ENCODE measurements at regions not wholly inside any gene's neighbourhood (a gene's known extent, or its start where the extent isn't known, plus 50 kb on each side); places are given as distances from the start of the nearest gene placed in this dataset.

DNA sequence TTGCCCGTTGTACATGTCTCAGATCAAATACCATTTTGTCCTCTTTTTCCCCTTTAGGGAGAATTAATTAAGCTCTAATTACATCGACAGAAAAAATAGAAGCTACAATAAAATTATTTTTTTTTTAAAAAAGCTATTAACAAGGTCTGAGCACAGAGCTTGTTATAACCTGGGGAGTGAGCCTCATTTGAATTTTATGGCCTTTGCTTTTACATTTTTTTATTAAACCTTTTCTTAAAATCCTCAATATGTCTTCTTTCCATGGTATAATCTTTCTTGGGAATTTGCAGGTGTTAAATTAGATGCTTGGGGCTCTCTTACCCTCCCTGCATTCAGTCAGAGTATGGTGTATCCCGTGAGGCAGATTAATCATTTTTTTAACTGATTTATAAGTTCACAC, 212.5 kb upstream of the XYLT1 start:
- no peak overlapping the region for H3K27ac ChIP-seq
- no peaks in the 10 kb centered on the region for H3K9me3 ChIP-seq (ENCODE audit: low read depth)
- H3K4me2 ChIP-seq (ENCODE audit: unreplicated experiment) = no peak overlapping the region
- WGBS, 2 experiments (ENCODE audit: low coverage in 1 of 2, low lambda C conversion rate in 2 of 2, missing lambda C conversion rate in 2 of 2) = 14 to 16% methylated on average over 3 of the region's 3 CpGs
- no peak for DNase-seq
- no peaks in the 10 kb centered on the region for H3K9me2 ChIP-seq (ENCODE audit: insufficient read depth)
- H3K4me1 ChIP-seq (ENCODE audit: insufficient read depth) = no peaks in the 10 kb centered on the region
- H2AFZ ChIP-seq = no peak overlapping the region
- in situ Hi-C loops (cut with MboI) = no loop called here
- no peaks in the 10 kb centered on the region for H3F3A ChIP-seq (ENCODE audit: insufficient read depth)
- H4K20me1 ChIP-seq (ENCODE audit: insufficient read depth) = no peaks in the 10 kb centered on the region
- H3K36me3 ChIP-seq (ENCODE audit: low read depth) = no peaks in the 10 kb centered on the region
- peaks cover 8% of the 10 kb centered on the region; the same call in 1 of the 2 replicates for H3K27me3 ChIP-seq (replicated peaks; ENCODE audit: insufficient read depth)
- no peak overlapping the region for H3K9ac ChIP-seq
- no peak overlapping the region for H3K4me3 ChIP-seq
- TF ChIP-seq EZH2phosphoT487 (IDR thresholded peaks at IDR 0.05; ENCODE audit: insufficient read depth, low read depth) (no peak), EZH2 (IDR thresholded peaks at IDR 0.05; ENCODE audit: insufficient read depth, poor library complexity, severe bottlenecking) (no peak)
- no peaks in the 10 kb centered on the region for H3K79me2 ChIP-seq (ENCODE audit: insufficient read depth)

DNA sequence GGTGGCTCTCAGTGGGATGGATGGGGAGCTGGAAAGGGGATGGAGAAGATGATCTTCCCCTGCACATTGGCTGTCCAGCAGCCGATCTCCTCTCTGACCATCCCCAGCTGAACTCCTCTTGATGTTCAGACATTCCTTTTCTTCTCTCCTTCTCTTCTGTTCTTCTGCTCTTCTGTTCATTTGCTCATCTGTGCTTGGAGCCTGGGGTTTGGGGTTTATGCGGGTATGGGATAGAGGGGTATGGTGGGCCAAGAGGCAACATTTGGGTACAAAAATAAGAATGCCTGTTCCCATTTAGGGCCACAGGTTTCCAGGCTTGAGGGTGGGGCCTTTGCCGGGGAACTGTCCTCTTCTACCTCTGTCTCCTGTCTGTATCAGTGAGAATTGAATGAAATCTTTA, 205.4 kb upstream of the XYLT1 start:
- no peak for DNase-seq
- Histone ChIP-seq H3K36me3 (ENCODE audit: low read depth) (no peaks in the 10 kb centered on the region), H3K27me3 (replicated peaks; ENCODE audit: insufficient read depth) (peaks cover 14% of the 10 kb centered on the region; the same call in 1 of the 2 replicates), H2AFZ (no peak overlapping the region), H4K20me1 (ENCODE audit: insufficient read depth) (no peaks in the 10 kb centered on the region), H3K4me3 (no peak overlapping the region), H3K79me2 (ENCODE audit: insufficient read depth) (no peaks in the 10 kb centered on the region), H3K4me2 (ENCODE audit: unreplicated experiment) (no peak overlapping the region), H3F3A (ENCODE audit: insufficient read depth) (no peaks in the 10 kb centered on the region), H3K27ac (no peak overlapping the region), H3K9me3 (ENCODE audit: low read depth) (no peaks in the 10 kb centered on the region), H3K4me1 (ENCODE audit: insufficient read depth) (no peaks in the 10 kb centered on the region), H3K9me2 (ENCODE audit: insufficient read depth) (no peaks in the 10 kb centered on the region), H3K9ac (no peak overlapping the region)
- in situ Hi-C loops (cut with MboI) = no loop called here
- 35 to 50% methylated on average over 3 of the region's 3 CpGs for WGBS, 2 experiments (ENCODE audit: low coverage in 1 of 2, low lambda C conversion rate in 2 of 2, missing lambda C conversion rate in 2 of 2)
- TF ChIP-seq EZH2 (IDR thresholded peaks at IDR 0.05; ENCODE audit: insufficient read depth, poor library complexity, severe bottlenecking) = no peak
- no peak for TF ChIP-seq EZH2phosphoT487 (IDR thresholded peaks at IDR 0.05; ENCODE audit: insufficient read depth, low read depth)

DNA sequence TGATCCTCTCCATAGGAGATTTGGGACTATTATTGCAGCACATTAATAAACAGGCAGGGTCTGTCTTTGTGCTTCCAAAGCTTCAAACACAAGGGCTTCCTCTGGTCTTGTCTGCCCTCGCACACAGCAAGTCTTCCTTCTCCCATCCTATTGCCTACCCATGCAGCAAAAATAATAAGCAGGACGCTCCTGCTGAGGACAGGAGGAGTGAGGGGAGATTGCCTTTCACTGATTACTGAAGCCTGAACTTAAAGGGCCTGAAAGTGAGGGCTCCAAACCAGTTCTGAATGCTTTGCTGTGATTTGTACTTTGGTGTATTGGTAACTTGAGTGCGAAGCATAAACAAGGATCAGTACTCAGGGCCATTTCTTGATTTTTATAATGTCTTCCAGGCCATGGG, 197.6 kb upstream of the XYLT1 start:
- no peaks in the 10 kb centered on the region for H3K36me3 ChIP-seq (ENCODE audit: low read depth)
- no peaks in the 10 kb centered on the region for H4K20me1 ChIP-seq (ENCODE audit: insufficient read depth)
- H3K4me1 ChIP-seq (ENCODE audit: insufficient read depth) = no peaks in the 10 kb centered on the region
- H3K9me2 ChIP-seq (ENCODE audit: insufficient read depth) = no peaks in the 10 kb centered on the region
- 42 to 48% methylated on average over 3 of the region's 3 CpGs for WGBS, 2 experiments (ENCODE audit: low coverage in 1 of 2, low lambda C conversion rate in 2 of 2, missing lambda C conversion rate in 2 of 2)
- no peaks in the 10 kb centered on the region for H3F3A ChIP-seq (ENCODE audit: insufficient read depth)
- TF ChIP-seq EZH2phosphoT487 (IDR thresholded peaks at IDR 0.05; ENCODE audit: insufficient read depth, low read depth) = no peak
- no peak for TF ChIP-seq EZH2 (IDR thresholded peaks at IDR 0.05; ENCODE audit: insufficient read depth, poor library complexity, severe bottlenecking)
- H3K9me3 ChIP-seq (ENCODE audit: low read depth) = no peaks in the 10 kb centered on the region
- no peak overlapping the region for H3K9ac ChIP-seq
- no peak overlapping the region for H3K4me2 ChIP-seq (ENCODE audit: unreplicated experiment)
- no peak overlapping the region for H3K4me3 ChIP-seq
- in situ Hi-C loops (cut with MboI) = no loop called here
- H3K27ac ChIP-seq = no peak overlapping the region
- DNase-seq = no peak
- no peak overlapping the region for H2AFZ ChIP-seq
- 0 out of 2 replicates have a peak, but pooled peaks cover 10% of the 10 kb centered on the region for H3K27me3 ChIP-seq (replicated peaks; ENCODE audit: insufficient read depth)
- H3K79me2 ChIP-seq (ENCODE audit: insufficient read depth) = no peaks in the 10 kb centered on the region

DNA sequence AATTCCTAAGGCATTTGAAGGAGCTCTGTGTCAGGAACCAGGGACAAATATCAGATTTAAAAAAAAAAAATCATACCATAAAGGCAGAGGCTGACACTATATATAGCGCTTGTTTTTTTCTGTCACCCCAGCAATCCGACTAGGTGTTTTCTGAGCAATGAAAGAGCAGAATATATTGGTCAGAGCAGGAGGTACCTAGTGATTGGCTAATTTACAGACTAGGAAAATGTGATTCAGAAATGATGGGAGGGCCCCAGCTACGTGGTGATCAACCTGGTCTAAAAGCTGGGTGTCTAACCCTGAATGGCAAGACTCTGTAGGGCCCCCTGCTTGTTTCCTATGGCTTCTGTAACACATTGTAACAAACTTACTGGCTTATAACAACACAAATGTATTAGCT, 195.5 kb upstream of the XYLT1 start:
- no peaks in the 10 kb centered on the region for H3K9me2 ChIP-seq (ENCODE audit: insufficient read depth)
- H3K4me2 ChIP-seq (ENCODE audit: unreplicated experiment) = no peak overlapping the region
- H4K20me1 ChIP-seq (ENCODE audit: insufficient read depth) = no peaks in the 10 kb centered on the region
- no peaks in the 10 kb centered on the region for H3K36me3 ChIP-seq (ENCODE audit: low read depth)
- H3K9ac ChIP-seq = no peak overlapping the region
- H3F3A ChIP-seq (ENCODE audit: insufficient read depth) = no peaks in the 10 kb centered on the region
- peaks cover 10% of the 10 kb centered on the region; the same call in 1 of the 2 replicates for H3K27me3 ChIP-seq (replicated peaks; ENCODE audit: insufficient read depth)
- H3K4me3 ChIP-seq = no peak overlapping the region
- WGBS, 2 experiments (ENCODE audit: low coverage in 1 of 2, low lambda C conversion rate in 2 of 2, missing lambda C conversion rate in 2 of 2) = 54 to 58% methylated on average over 3 of the region's 3 CpGs
- no peaks in the 10 kb centered on the region for H3K9me3 ChIP-seq (ENCODE audit: low read depth)
- H3K79me2 ChIP-seq (ENCODE audit: insufficient read depth) = no peaks in the 10 kb centered on the region
- no peaks in the 10 kb centered on the region for H3K4me1 ChIP-seq (ENCODE audit: insufficient read depth)
- no peak for DNase-seq
- TF ChIP-seq EZH2phosphoT487 (IDR thresholded peaks at IDR 0.05; ENCODE audit: insufficient read depth, low read depth) (no peak), EZH2 (IDR thresholded peaks at IDR 0.05; ENCODE audit: insufficient read depth, poor library complexity, severe bottlenecking) (no peak)
- H2AFZ ChIP-seq = no peak overlapping the region
- no peak overlapping the region for H3K27ac ChIP-seq
- in situ Hi-C loops (cut with MboI) = no loop called here

DNA sequence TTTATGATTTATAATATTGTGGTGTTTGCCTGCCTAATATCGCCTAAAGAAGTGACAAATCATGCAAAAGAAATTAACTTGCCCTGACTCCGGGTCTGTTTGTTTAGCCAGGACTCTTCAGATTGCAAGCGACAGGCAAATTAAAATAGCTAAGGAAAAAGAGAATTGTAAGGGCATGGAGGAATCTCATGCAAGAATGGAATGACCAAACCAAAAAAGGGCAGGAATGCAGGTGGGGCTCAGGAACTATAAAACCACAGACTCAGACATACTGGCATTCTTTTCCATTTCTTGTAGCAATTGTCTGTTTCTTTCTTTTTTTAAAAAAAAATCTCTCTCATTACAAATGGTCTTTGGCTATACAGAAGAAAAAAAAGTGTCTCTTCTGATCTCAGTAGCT, 188.1 kb upstream of the XYLT1 start:
- Histone ChIP-seq H3K27me3 (replicated peaks; ENCODE audit: insufficient read depth) (peaks cover 4% of the 10 kb centered on the region; the same call in 1 of the 2 replicates), H3K9me2 (ENCODE audit: insufficient read depth) (no peaks in the 10 kb centered on the region), H3K27ac (no peak overlapping the region), H3K79me2 (ENCODE audit: insufficient read depth) (no peaks in the 10 kb centered on the region), H3K9me3 (ENCODE audit: low read depth) (no peaks in the 10 kb centered on the region), H3K4me1 (ENCODE audit: insufficient read depth) (no peaks in the 10 kb centered on the region), H3K9ac (no peak overlapping the region), H2AFZ (no peak overlapping the region), H3K36me3 (ENCODE audit: low read depth) (no peaks in the 10 kb centered on the region), H3K4me2 (ENCODE audit: unreplicated experiment) (no peak overlapping the region), H3F3A (ENCODE audit: insufficient read depth) (no peaks in the 10 kb centered on the region), H4K20me1 (ENCODE audit: insufficient read depth) (no peaks in the 10 kb centered on the region), H3K4me3 (no peak overlapping the region)
- TF ChIP-seq EZH2phosphoT487 (IDR thresholded peaks at IDR 0.05; ENCODE audit: insufficient read depth, low read depth) (no peak), EZH2 (IDR thresholded peaks at IDR 0.05; ENCODE audit: insufficient read depth, poor library complexity, severe bottlenecking) (no peak)
- DNase-seq = no peak
- 45 to 59% methylated on average over 3 of the region's 3 CpGs for WGBS, 2 experiments (ENCODE audit: low coverage in 1 of 2, low lambda C conversion rate in 2 of 2, missing lambda C conversion rate in 2 of 2)
- in situ Hi-C loops (cut with MboI) = no loop called here
